SK-N-SH (cell line): ENCODE measurements at regions not wholly inside any gene's neighbourhood (a gene's known extent, or its start where the extent isn't known, plus 50 kb on each side); places are given as distances from the start of the nearest gene placed in this dataset.
A peak's percentile ranks its signal among the peaks of the same experiment; 100 is the strongest.

Experiments
- CTCF ChIA-PET: fragments of 300-600, 350-600 bp; formaldehyde crosslinking; extraction: SDS; loops from one replicate; lab custom pipeline; 2021; lab: Yijun Ruan, JAX
- POLR2A ChIA-PET: fragments of 350-600 bp; sonication (Branson Sonifier 250); formaldehyde crosslinking; extraction: SDS; loops from one replicate; lab custom pipeline; 2020; ENCODE audit warnings: antibody characterized with exemption, inconsistent platforms; lab: Yijun Ruan, JAX
- DNase-seq: peaks from one replicate; pipeline ENCODE4 v3.0.0; 2012
- H2AFZ ChIP-seq: fragments of 200-600 bp; sonication (generic); 2 replicates; pipeline ENCODE4 v1.8.1; 2016; ENCODE audit warnings: antibody characterized with exemption, mild to moderate bottlenecking, low read depth
- H3F3A ChIP-seq: fragments of 200-600 bp; sonication (generic); replicated peaks from 2 replicates; pipeline ENCODE3; 2016; ENCODE audit warnings: antibody characterized with exemption, mild to moderate bottlenecking; ENCODE audit not compliant: insufficient read depth
- H3K27ac ChIP-seq, 2 experiments: fragments of 200-500 bp in 1 of 2; fragments of 200-600 bp in 1 of 2; sonication (Bioruptor generic) in 1 of 2; sonication (generic), shearing (Covaris generic) in 1 of 2; 2 replicates each; pipeline versions ENCODE4 v1.5.1 to v1.6.1; 2014 to 2016; ENCODE audit warnings: low read depth in 2 of 2, inconsistent platforms in 1 of 2, low read length in 1 of 2, mild to moderate bottlenecking in 1 of 2, mixed read lengths in 1 of 2
- H3K27me3 ChIP-seq: fragments of 200-600 bp; sonication (generic), shearing (Covaris generic); 2 replicates; pipeline ENCODE4 v1.6.1; 2016; ENCODE audit warnings: mixed run types; ENCODE audit not compliant: insufficient read depth
- H3K36me3 ChIP-seq, 2 experiments: fragments of 200-500 bp in 1 of 2; fragments of 200-600 bp in 1 of 2; sonication (Bioruptor generic) in 1 of 2; sonication (generic) in 1 of 2; replicated peaks in 1 of 2; 2 replicates each; pipeline versions ENCODE3 to v1.5.1; 2014 to 2016; ENCODE audit warnings: low read length in 1 of 2, mild to moderate bottlenecking in 1 of 2; ENCODE audit not compliant: insufficient read depth in 2 of 2, control insufficient read depth in 1 of 2
- H3K4me1 ChIP-seq, 2 experiments: fragments of 200-500 bp in 1 of 2; fragments of 200-600 bp in 1 of 2; sonication (Bioruptor generic) in 1 of 2; sonication (generic), shearing (Covaris generic) in 1 of 2; 2 replicates each; pipeline versions ENCODE4 v1.5.1 to v1.6.1; 2014 to 2016; ENCODE audit warnings: low read depth in 1 of 2, low read length in 1 of 2, mixed run types in 1 of 2; ENCODE audit not compliant: insufficient read depth in 2 of 2, control insufficient read depth in 1 of 2
- H3K4me2 ChIP-seq: fragments of 200-600 bp; sonication (generic), shearing (Covaris generic); 2 replicates; pipeline ENCODE4 v1.6.1; 2017; ENCODE audit warnings: mixed run types
- H3K4me3 ChIP-seq, 2 experiments: fragments of 200-500 bp in 1 of 2; fragments of 200-600 bp in 1 of 2; sonication (Bioruptor generic) in 1 of 2; sonication (generic), shearing (Covaris generic) in 1 of 2; 2 replicates each; pipeline versions ENCODE4 v1.5.1 to v1.8.1; 2014 to 2016; ENCODE audit warnings: low read depth in 2 of 2, inconsistent platforms in 1 of 2, low read length in 1 of 2, mild to moderate bottlenecking in 1 of 2, mixed read lengths in 1 of 2, moderate library complexity in 1 of 2
- H3K79me2 ChIP-seq: fragments of 200-600 bp; sonication (generic); 2 replicates; pipeline ENCODE4 v1.8.1; 2017; ENCODE audit warnings: mild to moderate bottlenecking; ENCODE audit not compliant: insufficient read depth
- H3K9ac ChIP-seq: fragments of 200-600 bp; sonication (generic); 2 replicates; pipeline ENCODE4 v1.6.1; 2017; ENCODE audit warnings: mixed run types
- H3K9me2 ChIP-seq: fragments of 200-600 bp; sonication (generic); 2 replicates; pipeline ENCODE4 v1.6.1; 2017; ENCODE audit warnings: mixed run types
- H3K9me3 ChIP-seq: fragments of 200-600 bp; sonication (generic); 2 replicates; pipeline ENCODE4 v1.6.1; 2017; ENCODE audit warnings: mixed run types, mild to moderate bottlenecking, moderate library complexity
- H4K20me1 ChIP-seq: fragments of 200-600 bp; sonication (generic); 2 replicates; pipeline ENCODE4 v1.6.1; 2017; ENCODE audit warnings: mild to moderate bottlenecking, mixed run types; ENCODE audit not compliant: insufficient read depth
- EZH2phosphoT487 ChIP-seq: fragments of 200-600 bp; sonication (generic); IDR thresholded peaks from 2 replicates; pipeline ENCODE4 v1.6.1; 2017; ENCODE audit warnings: low read depth, mixed run types, mild to moderate bottlenecking, antibody characterized with exemption, moderate library complexity, borderline replicate concordance
- FOXJ3 ChIP-seq: sonication (generic); formaldehyde crosslinking; IDR thresholded peaks from 2 replicates; pipeline ENCODE4 v1.5.1; 2020; ENCODE audit warnings: mild to moderate bottlenecking, missing genetic modification reagents
- FOXM1 ChIP-seq: IDR thresholded peaks from 2 replicates; pipeline ENCODE4 v1.4.0; 2012; ENCODE audit warnings: low read depth, mild to moderate bottlenecking
- GABPA ChIP-seq: IDR thresholded peaks from 2 replicates; pipeline ENCODE4 v1.4.0; 2012; ENCODE audit warnings: low read depth, mild to moderate bottlenecking
- GATA2 ChIP-seq: sonication (generic); formaldehyde crosslinking; IDR thresholded peaks from 2 replicates; pipeline ENCODE4 v1.5.0; 2020; ENCODE audit warnings: mild to moderate bottlenecking, missing genetic modification reagents
- NFIC ChIP-seq: IDR thresholded peaks from 2 replicates; pipeline ENCODE4 v1.4.0; 2012; ENCODE audit warnings: borderline replicate concordance
- RAD21 ChIP-seq: IDR thresholded peaks from 2 replicates; pipeline ENCODE4 v1.6.1; 2012; ENCODE audit warnings: mild to moderate bottlenecking, low read length
- RFX5 ChIP-seq: IDR thresholded peaks from 2 replicates; pipeline ENCODE4 v1.6.1; 2012; ENCODE audit warnings: mild to moderate bottlenecking, improper control_type of control experiment, low read length
- SMC3 ChIP-seq: IDR thresholded peaks from 2 replicates; pipeline ENCODE4 v1.6.1; 2012; ENCODE audit warnings: low read depth, low read length, improper control_type of control experiment
- TAF1 ChIP-seq: IDR thresholded peaks from 2 replicates; pipeline ENCODE4 v1.6.1; 2012; ENCODE audit warnings: low read depth, mild to moderate bottlenecking, low read length, moderate library complexity, borderline replicate concordance
- WGBS: methylation state at CpG from one replicate; pipeline ENCODE4 v1.1.6; 2017; ENCODE audit warnings: low lambda C conversion rate; 5-methylcytosine and 5-hydroxymethylcytosine counted together
- TF ChIP-seq, protein P1 (sequence below): fragments of 200-600 bp; sonication (generic); IDR thresholded peaks from 2 replicates; pipeline ENCODE4 v1.6.1; 2017; ENCODE audit warnings: antibody characterized with exemption, mild to moderate bottlenecking, moderate library complexity
- TF ChIP-seq, protein P2 (sequence below): fragments of 150-350 bp; IDR thresholded peaks from 2 replicates; pipeline ENCODE4 v1.6.1; 2016; ENCODE audit warnings: mild to moderate bottlenecking, low read depth, low read length

DNA sequence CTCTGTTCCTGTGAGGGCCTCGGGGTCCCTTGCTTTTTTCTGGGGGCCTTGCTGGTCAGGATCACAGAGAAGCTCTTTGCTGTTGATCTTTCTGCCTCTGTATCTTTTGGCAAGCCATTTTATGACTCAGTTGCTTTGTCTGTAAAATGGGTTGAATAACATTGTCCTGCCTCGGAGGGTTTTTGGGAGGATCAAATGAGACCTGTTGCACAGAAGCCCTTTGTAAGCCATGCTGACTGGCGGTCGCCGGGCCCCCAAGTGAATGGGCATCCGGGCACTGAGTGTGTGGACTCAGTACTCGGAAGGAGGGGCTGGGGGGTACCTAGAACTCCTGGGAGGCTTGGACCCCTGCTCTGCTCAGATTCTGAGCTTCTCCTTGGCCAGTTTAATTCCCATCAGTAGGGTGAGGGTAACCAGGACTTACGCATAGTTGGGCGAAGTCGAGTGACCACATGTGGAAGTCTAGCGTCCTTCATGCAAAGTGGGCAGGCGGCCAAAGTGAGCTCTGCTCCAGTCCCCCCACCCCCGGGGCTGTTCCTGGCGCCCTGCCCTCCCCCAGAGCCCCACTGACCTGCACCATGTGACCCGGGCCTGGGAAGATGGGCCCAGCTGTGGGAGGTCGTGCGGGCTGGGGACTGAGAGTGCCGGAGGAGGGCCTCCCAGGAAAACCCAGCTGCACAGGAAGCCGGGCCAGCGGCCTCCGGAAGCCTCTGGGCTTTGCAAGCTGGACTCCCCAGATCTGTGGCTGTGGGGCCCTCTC, 284.0 kb downstream of the SEC14L1 start (continued):
- TF ChIP-seq RFX5 (no peak), TAF1 (no peak), GATA2 (CRISPR knock-in tag) (no peak), NFIC (peak; percentile 94), FOXM1 (no peak), EZH2phosphoT487 (no peak), GABPA (peak; percentile 53; the same call in 1 of the 2 replicates)
- TF ChIP-seq, protein P1, sequence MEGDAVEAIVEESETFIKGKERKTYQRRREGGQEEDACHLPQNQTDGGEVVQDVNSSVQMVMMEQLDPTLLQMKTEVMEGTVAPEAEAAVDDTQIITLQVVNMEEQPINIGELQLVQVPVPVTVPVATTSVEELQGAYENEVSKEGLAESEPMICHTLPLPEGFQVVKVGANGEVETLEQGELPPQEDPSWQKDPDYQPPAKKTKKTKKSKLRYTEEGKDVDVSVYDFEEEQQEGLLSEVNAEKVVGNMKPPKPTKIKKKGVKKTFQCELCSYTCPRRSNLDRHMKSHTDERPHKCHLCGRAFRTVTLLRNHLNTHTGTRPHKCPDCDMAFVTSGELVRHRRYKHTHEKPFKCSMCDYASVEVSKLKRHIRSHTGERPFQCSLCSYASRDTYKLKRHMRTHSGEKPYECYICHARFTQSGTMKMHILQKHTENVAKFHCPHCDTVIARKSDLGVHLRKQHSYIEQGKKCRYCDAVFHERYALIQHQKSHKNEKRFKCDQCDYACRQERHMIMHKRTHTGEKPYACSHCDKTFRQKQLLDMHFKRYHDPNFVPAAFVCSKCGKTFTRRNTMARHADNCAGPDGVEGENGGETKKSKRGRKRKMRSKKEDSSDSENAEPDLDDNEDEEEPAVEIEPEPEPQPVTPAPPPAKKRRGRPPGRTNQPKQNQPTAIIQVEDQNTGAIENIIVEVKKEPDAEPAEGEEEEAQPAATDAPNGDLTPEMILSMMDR, result no peak
- TF ChIP-seq, protein P2, sequence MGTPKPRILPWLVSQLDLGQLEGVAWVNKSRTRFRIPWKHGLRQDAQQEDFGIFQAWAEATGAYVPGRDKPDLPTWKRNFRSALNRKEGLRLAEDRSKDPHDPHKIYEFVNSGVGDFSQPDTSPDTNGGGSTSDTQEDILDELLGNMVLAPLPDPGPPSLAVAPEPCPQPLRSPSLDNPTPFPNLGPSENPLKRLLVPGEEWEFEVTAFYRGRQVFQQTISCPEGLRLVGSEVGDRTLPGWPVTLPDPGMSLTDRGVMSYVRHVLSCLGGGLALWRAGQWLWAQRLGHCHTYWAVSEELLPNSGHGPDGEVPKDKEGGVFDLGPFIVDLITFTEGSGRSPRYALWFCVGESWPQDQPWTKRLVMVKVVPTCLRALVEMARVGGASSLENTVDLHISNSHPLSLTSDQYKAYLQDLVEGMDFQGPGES, result no peak

DNA sequence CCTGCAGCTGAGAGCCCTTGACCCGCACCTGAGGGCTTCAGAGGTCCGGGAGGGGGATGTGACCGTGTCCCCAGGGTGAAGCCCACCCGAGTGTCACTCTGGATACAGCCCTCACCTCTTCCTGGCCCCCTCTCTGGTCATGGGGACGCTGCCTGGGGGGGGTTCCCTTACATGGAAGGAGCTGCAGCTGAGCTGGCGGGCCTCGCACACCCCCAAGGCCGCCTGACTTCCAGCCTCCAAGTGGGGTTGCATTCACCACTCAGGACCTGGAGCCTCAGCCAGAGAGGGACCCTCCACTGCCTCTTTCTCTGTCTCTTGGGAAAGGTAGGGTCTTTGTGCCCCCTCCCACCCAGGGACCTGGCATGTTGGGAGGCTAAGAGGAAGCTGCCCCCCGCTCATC, 284.6 kb downstream of the SEC14L1 start:
- H4K20me1 ChIP-seq, result peaks cover 10% of the 10 kb centered on the region; the same call in 1 of the 2 replicates
- H3K4me1 ChIP-seq, result peaks cover 95 to 96% of the 10 kb centered on the region in 2 experiments
- POLR2A ChIA-PET, result interaction anchor here (0.6 to 1.6 kb wide), 10 partner anchors 8 to 533 kb away, joined by 3 to 13 read pairs (median 4); no protein-coding TSS in a partner anchor
- no peaks in the 10 kb centered on the region for H3K9me3 ChIP-seq
- peak overlapping the region; percentile 86 to 96 for H3K27ac ChIP-seq
- H3K4me3 ChIP-seq, result 0 out of 4 replicates have a peak overlapping the region, but pooled peaks of 1 of the 2 experiments have one; percentile 1
- DNase-seq, result no peak
- CTCF ChIA-PET, result interaction anchor here (0.7 to 29.4 kb wide), 16 partner anchors 9 to 118 kb away, joined by 3 to 566 read pairs (median 8); no protein-coding TSS in a partner anchor
- H3K9me2 ChIP-seq, result no peaks in the 10 kb centered on the region
- 0 out of 2 replicates have a peak, but pooled peaks have one; percentile 4 for TF ChIP-seq SMC3
- no peak for TF ChIP-seq FOXJ3 (CRISPR knock-in tag)
- TF ChIP-seq RAD21, result no peak
- TF ChIP-seq, all 33 proteins: peak for 1
- Histone ChIP-seq H3K27me3 (no peaks in the 10 kb centered on the region), H3K36me3 (peaks cover 0 to 3% of the 10 kb centered on the region in 2 experiments), H3K79me2 (peaks cover 60% of the 10 kb centered on the region), H3K4me2 (peak overlapping the region; percentile 65), H3F3A (peaks cover 66% of the 10 kb centered on the region), H2AFZ (no peak overlapping the region), H3K9ac (peak overlapping the region; percentile 42; the same call in 1 of the 2 replicates)
- WGBS, result 63% methylated on average over 8 of the region's 9 CpGs
